HepG2 (cell line): ENCODE measurements at regions not wholly inside any gene's neighbourhood (a gene's known extent, or its start where the extent isn't known, plus 50 kb on each side); places are given as distances from the start of the nearest gene placed in this dataset.

ENCODE experiments used
- ATAC-seq: fragments of 200-7000 bp; cut with Tn5 transposase; 3 replicates; pipeline ENCODE4 v1.9.1; 2020; ENCODE audit warnings: mild to moderate bottlenecking, moderate library complexity
- BruUV-seq: library from RNA; stranded (reverse); fragments of 400-500 nt; replicated peaks from 2 replicates; lab custom pipeline; 2021; lab: Mats Ljungman, UMichigan
- CTCF ChIA-PET: fragments of 300-600 bp; formaldehyde crosslinking; extraction: SDS; loops from one replicate; lab custom pipeline; 2021; ENCODE audit warnings: low total read pairs, inconsistent platforms, low intra/inter-chr PET ratio; lab: Yijun Ruan, JAX
- POLR2A ChIA-PET: fragments of 350-600 bp; sonication (Branson Sonifier 250); formaldehyde crosslinking; loops from one replicate; lab custom pipeline; 2020; ENCODE audit warnings: antibody characterized with exemption, inconsistent platforms; lab: Yijun Ruan, JAX
- DNase-seq: peaks from one replicate; pipeline ENCODE4 v3.0.0-alpha.2; 2015; ENCODE audit warnings: low spot score
- FAIRE-seq: peaks from 3 replicates; lab custom pipeline; 2011; peaks lifted over from hg19 to GRCh38; lab: Jason Lieb, UNC
- H2AFZ ChIP-seq: one replicate; pipeline ENCODE4 v1.6.1; 2011; ENCODE audit warnings: low read length, inconsistent platforms
- H3K27ac ChIP-seq: fragments of 300-600 bp; 3 replicates; pipeline ENCODE4 v1.8.0; 2011; ENCODE audit warnings: mixed run types, mild to moderate bottlenecking, mixed read lengths, low read length, inconsistent platforms; ENCODE audit not compliant: insufficient read depth; ENCODE audit errors: extremely low read length
- H3K27me3 ChIP-seq, 2 experiments: fragments of 200-600 bp in 1 of 2; 2 replicates in 1 of 2; 3 replicates in 1 of 2; pipeline versions ENCODE4 v1.6.0 to v1.8.0; 2011; ENCODE audit warnings: low read length in 2 of 2, mild to moderate bottlenecking in 2 of 2, moderate library complexity in 2 of 2, inconsistent platforms in 1 of 2; ENCODE audit not compliant: insufficient read depth in 2 of 2, control insufficient read depth in 1 of 2
- H3K36me3 ChIP-seq, 2 experiments: fragments of 200-600 bp in 1 of 2; replicated peaks in 1 of 2; 2 replicates in 1 of 2; 3 replicates in 1 of 2; pipeline versions ENCODE4 v1.5.1 to v1.8.0; 2011; ENCODE audit warnings: low read length in 2 of 2, inconsistent platforms in 1 of 2; ENCODE audit not compliant: insufficient read depth in 2 of 2, control insufficient read depth in 1 of 2
- H3K4me1 ChIP-seq: 2 replicates; pipeline ENCODE4 v1.5.1; 2012; ENCODE audit warnings: low read length, inconsistent platforms; ENCODE audit not compliant: insufficient read depth
- H3K4me2 ChIP-seq: 2 replicates; pipeline ENCODE4 v1.6.0; 2011; ENCODE audit warnings: low read depth, low read length, inconsistent platforms
- H3K4me3 ChIP-seq, 3 experiments: fragments of 200-600 bp in 1 of 3; sonication (generic), shearing (Covaris generic) in 1 of 3; replicated peaks in 1 of 3; 2 replicates each; pipeline ENCODE4 v1.5.1; 2011 to 2016; ENCODE audit warnings: low read length in 3 of 3, inconsistent platforms in 2 of 3, low read depth in 2 of 3, mild to moderate bottlenecking in 2 of 3, control low read depth in 1 of 3, mixed read lengths in 1 of 3; ENCODE audit not compliant: insufficient read depth in 1 of 3
- H3K79me2 ChIP-seq: one replicate; pipeline ENCODE4 v1.6.1; 2011; ENCODE audit warnings: low read length, inconsistent platforms; ENCODE audit not compliant: insufficient read depth
- H3K9ac ChIP-seq: 2 replicates; pipeline ENCODE4 v1.6.0; 2011; ENCODE audit warnings: mild to moderate bottlenecking, low read depth, low read length, inconsistent platforms; ENCODE audit not compliant: insufficient read depth
- H3K9me3 ChIP-seq: 2 replicates; pipeline ENCODE4 v1.5.1; 2012; ENCODE audit warnings: mild to moderate bottlenecking, low read length
- H4K20me1 ChIP-seq: 2 replicates; pipeline ENCODE4 v1.6.0; 2011; ENCODE audit warnings: inconsistent platforms, mild to moderate bottlenecking, low read length, moderate library complexity; ENCODE audit not compliant: insufficient read depth
- HDAC2 ChIP-seq: sonication (generic); formaldehyde crosslinking; IDR thresholded peaks from 2 replicates; pipeline ENCODE4 v1.4.0; 2020; ENCODE audit warnings: missing genetic modification reagents
- MAFF ChIP-seq: IDR thresholded peaks from 2 replicates; pipeline ENCODE4 v1.6.1; 2011; ENCODE audit warnings: low read depth, low read length, improper control_type of control experiment
- MAFK ChIP-seq, 2 experiments: IDR thresholded peaks in 1 of 2; conservative IDR thresholded peaks in 1 of 2; 2 replicates each; pipeline ENCODE4 v1.6.1; 2011; ENCODE audit warnings: improper control_type of control experiment in 2 of 2, low read length in 2 of 2
- PRMT3 ChIP-seq: sonication (generic); formaldehyde crosslinking; IDR thresholded peaks from 2 replicates; pipeline ENCODE4 v1.8.1; 2022; ENCODE audit warnings: low read depth, mild to moderate bottlenecking, moderate library complexity, missing genetic modification reagents, borderline replicate concordance
- RFX1 ChIP-seq: fragments of 450-650 bp; IDR thresholded peaks from 2 replicates; pipeline ENCODE4 v1.6.1; 2017
- TMF1 ChIP-seq: sonication (generic); formaldehyde crosslinking; IDR thresholded peaks from 2 replicates; pipeline ENCODE4 v1.8.1; 2022; ENCODE audit warnings: low read depth, missing genetic modification reagents
- ZFX ChIP-seq: sonication (generic); formaldehyde crosslinking; IDR thresholded peaks from 2 replicates; pipeline ENCODE4 v1.4.0; 2020; ENCODE audit warnings: mild to moderate bottlenecking, low read depth, missing genetic modification reagents, moderate library complexity
- ZNF253 ChIP-seq: sonication (generic); formaldehyde crosslinking; IDR thresholded peaks from 2 replicates; pipeline ENCODE4 v1.8.0; 2022; ENCODE audit warnings: mild to moderate bottlenecking, missing genetic modification reagents, borderline replicate concordance
- ZNF616 ChIP-seq: sonication (generic); formaldehyde crosslinking; IDR thresholded peaks from 2 replicates; pipeline ENCODE4 v1.5.0; 2020; ENCODE audit warnings: low read depth, mild to moderate bottlenecking, missing genetic modification reagents
- whole genome bisulfite sequencing: methylation state at CpG from one replicate; pipeline ENCODE4 v1.1.6; 2017; ENCODE audit warnings: low lambda C conversion rate; 5-methylcytosine and 5-hydroxymethylcytosine counted together
- in situ Hi-C: cut with HindIII; loops from 2 replicates; pipeline ENCODE4 v1.10.0; 2017; ENCODE audit warnings: low pct_unique_long_range_greater_than_20kb; ENCODE audit not compliant: extremely low pct_ligation_motif_present
- intact Hi-C: fragments of 100-400 bp; cut with micrococcal nuclease; formaldehyde crosslinking; loops from one replicate; pipeline ENCODE4 v1.10.0; 2022; ENCODE audit not compliant: unreplicated experiment

GRCh38 chr13:85618521-85618920 is 180.7 kb downstream of the SLITRK6 start:
- FAIRE-seq (no peak), ATAC-seq (no peak), DNase-seq (no peak)
- Histone ChIP-seq H3K79me2 (no peaks in the 10 kb centered on the region), H4K20me1 (no peaks in the 10 kb centered on the region), H3K4me1 (no peaks in the 10 kb centered on the region), H3K27ac (no peak overlapping the region), H3K4me2 (no peak overlapping the region), H3K27me3 (no peaks in the 10 kb centered on the region), H3K9me3 (no peaks in the 10 kb centered on the region), H3K4me3 (no peak overlapping the region), H2AFZ (no peak overlapping the region), H3K36me3 (no peaks in the 10 kb centered on the region), H3K9ac (no peak overlapping the region)
- 8% methylated on average over 5 of the region's 5 CpGs for WGBS
- intact Hi-C loops = no loop called here
- in situ Hi-C loops = no loop called here
- POLR2A ChIA-PET = no interaction called here
- no TSS peak for BruUV-seq
- CTCF ChIA-PET = no interaction called here
- TF ChIP-seq ZFX (CRISPR knock-in tag) (no peak), ZNF616 (CRISPR knock-in tag) (no peak), RFX1 (no peak), ZNF253 (CRISPR knock-in tag) (no peak), HDAC2 (no peak), PRMT3 (CRISPR knock-in tag) (no peak)
- TF ChIP-seq, all 625 proteins: peak for 0

DNA sequence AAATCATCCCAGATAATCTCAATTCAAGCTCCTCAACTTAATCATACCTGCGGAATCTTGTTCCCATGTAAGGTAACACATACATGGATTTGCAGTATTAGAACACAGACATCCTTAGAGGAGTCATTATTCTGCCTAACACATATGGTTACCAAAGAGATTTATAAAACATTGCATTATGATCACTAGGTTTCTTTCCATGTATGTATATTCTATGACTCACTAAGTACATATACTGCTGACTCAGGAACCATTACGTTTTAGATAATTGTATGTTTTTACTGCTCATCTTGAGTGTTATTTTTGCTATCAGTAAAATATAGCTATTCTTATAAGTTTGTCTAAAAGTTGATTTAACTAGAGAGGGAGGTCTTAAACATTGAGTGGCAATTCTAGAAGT is 182.9 kb downstream of the SLITRK6 start:
- TF ChIP-seq MAFF = 0 out of 2 replicates have a peak, but pooled peaks have one; percentile 64
- TF ChIP-seq TMF1 (CRISPR knock-in tag) = no peak
- TF ChIP-seq MAFK (conservative IDR thresholded peaks at IDR 0.05 in 1 of 2, IDR thresholded peaks at IDR 0.05 in 1 of 2; ENCODE audit: low read length in 2 of 2) = peak; percentile 62 to 86; a peak in 3 of 4 replicates
- in situ Hi-C loops = no loop called here
- no peak overlapping the region for H3K4me2 ChIP-seq
- H3K79me2 ChIP-seq = no peaks in the 10 kb centered on the region
- WGBS = 28% methylated on average over 2 of the region's 2 CpGs
- H3K36me3 ChIP-seq = no peaks in the 10 kb centered on the region
- H4K20me1 ChIP-seq = no peaks in the 10 kb centered on the region
- no peak overlapping the region for H3K9ac ChIP-seq
- ChIA-PET POLR2A (no interaction called here), CTCF (no interaction called here)
- H3K27ac ChIP-seq = no peak overlapping the region
- ATAC-seq = no peak
- no peak for FAIRE-seq
- H3K4me3 ChIP-seq = no peak overlapping the region
- no TSS peak for BruUV-seq
- H3K27me3 ChIP-seq = no peaks in the 10 kb centered on the region
- DNase-seq = no peak
- H3K4me1 ChIP-seq = no peaks in the 10 kb centered on the region
- intact Hi-C loops = no loop called here
- no peaks in the 10 kb centered on the region for H3K9me3 ChIP-seq
- no peak overlapping the region for H2AFZ ChIP-seq
